GM18861 (cell line): ENCODE measurements at regions not wholly inside any gene's neighbourhood (a gene's known extent, or its start where the extent isn't known, plus 50 kb on each side); places are given as distances from the start of the nearest gene placed in this dataset.
"Not testable (repeated sequence)": the region's sequence is repeated elsewhere in the genome, so short reads cannot be mapped to it uniquely, and the experiment has no call there.

Experiments
- ATAC-seq: cut with Tn5 transposase; IDR thresholded peaks from one replicate; pipeline ENCODE4 v1.9.1; 2021; ENCODE audit not compliant: unreplicated experiment

DNA sequence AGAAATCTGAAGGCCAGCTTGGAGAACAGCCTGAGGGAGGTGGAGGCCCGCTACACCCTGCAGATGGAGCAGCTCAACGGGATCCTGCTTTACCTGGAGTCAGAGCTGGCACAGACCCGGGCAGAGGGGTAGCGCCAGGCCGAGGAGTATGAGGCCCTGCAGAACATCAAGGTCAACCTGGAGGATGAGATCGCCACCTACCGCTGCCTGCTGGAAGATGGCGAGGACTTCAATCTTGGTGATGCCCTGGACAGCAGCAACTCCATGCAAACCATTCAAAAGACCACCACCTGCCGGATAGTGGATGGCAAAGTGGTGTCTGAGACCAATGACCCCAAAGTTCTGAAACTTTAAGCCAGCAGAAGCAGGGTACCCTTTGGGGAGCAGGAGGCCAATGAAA is 318.4 kb downstream of the ZFHX3 start:
- ATAC-seq, result not testable (repeated sequence)

DNA sequence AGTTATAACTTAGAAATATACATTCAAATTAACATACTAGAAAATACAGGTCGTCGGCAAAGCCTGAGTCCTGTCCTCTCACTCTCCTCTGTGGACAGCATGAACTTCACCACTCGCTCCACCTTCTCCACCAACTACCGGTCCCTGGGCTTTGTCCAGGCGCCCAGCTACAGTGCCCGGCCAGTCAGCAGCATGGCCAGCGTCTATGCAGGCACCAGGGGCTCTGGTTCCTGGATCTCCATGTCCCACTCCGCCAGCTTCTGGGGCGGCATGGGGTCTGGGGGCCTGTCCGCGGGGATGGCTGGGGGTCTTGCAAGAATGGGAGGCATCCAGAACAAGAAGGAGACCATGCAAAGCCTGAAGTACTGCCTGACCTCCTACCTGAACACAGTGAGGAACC is 319.4 kb downstream of the ZFHX3 start:
- no peak for ATAC-seq

DNA sequence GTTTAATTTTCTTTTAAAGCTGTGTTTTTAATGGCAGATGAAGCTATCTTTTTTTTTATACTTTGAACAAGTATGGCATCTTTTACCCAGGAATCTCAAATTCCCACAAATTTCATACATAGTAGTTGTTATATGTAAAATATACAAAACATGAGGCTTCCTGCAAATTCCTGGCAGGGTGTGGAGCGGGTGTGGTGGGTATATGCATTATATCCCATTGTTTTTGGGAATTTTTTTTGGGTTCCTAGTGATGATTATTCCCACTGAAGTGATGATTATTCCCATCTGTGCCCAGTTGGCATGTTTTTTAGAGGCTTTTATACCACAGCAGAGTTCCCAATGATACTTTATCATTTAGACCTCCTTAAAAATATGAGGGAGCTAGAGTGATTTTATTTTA is 320.4 kb downstream of the ZFHX3 start:
- ATAC-seq, result no peak

DNA sequence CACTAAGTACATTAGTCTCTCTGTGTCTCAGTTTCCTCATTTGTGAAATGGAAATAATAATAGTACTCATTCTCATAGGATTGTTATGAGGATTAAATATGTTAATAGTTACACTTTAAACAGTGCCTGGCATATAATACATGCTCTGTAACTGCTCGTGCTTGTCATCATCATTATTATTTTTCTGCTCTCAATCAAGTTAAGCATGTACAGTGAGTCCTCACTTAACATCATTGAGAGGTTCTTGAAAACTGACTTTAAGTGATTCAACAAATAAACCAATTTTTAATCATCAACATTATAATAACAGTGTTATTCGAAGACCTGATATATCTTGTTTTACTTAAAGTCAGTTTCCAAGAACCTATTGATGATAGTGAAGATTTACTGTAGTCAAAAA is 322.3 kb downstream of the ZFHX3 start:
- ATAC-seq, result no peak

DNA sequence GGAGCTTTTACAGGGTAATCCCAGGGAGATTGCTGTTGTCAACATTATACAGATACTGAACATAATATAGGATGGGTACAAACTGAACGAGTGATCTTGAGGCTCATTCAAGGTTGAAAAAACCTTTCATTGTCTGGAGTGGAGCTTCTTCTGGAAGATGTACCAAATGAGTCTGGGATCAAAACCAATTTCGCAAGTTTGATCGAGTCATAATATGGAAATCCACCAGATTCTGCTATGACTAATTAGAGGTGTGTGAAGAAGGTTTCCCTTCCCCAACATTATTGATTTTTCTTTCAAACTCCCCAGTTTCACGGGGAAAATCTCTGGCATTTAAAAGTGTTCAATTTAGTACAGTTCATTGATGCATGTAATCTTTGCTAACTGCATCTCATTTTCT is 324.1 kb downstream of the ZFHX3 start:
- no peak for ATAC-seq

DNA sequence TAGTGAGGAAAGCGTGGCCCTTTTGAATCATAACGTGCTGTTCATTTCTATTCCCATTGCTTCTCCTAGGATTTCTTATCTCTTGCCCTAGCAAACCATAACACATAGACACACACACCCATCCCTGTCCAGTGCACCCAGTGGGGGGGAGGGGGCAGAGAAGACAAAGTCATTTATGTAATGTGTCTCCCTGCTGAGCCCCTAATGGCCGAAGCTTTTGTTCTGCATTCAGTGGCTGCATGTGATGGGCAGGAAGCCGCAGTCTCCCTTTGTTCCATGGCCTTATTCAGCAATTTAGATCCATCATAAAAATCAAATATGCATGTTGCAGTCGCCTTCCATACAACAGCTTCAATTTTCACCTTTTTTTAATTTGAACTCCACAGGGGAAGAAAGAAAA is 325.4 kb downstream of the ZFHX3 start:
- no peak for ATAC-seq

DNA sequence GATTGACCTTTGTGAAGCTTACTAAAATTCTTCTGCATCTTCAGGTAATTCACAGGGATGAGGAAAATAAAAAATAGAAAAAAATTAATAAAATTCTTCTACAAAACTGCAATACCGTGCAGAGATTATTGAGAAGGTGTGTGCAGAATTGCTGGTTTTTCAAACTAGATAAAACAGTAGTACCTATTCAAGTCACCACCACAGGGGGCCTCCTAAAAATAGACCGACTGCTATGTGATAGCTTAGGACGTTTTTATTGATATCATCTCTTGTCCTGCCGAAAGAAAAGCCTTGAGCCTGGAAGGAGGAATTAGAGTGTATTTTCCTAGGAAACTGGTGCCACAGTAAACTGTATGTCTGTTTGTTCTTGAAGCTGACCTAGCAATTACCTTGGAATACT is 325.9 kb downstream of the ZFHX3 start:
- ATAC-seq, result no peak

DNA sequence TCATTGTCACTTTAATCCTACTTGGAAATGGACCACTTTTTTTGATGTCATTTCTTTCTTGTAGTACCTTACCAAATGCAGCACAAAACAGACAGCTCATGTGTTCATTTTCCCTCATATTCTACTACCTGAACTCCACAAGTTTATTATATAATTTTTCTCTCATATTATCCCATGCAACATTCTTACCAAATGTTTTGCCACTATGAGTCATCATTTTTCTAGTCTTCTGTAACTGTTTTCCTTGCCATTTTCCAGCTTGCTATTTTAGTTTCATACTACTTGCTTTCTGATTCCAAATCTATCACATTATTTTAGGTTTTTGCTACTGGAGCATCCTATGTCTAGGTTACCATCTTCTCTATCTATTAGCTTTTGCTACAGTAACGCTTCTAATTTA is 332.7 kb downstream of the ZFHX3 start:
- no peak for ATAC-seq

DNA sequence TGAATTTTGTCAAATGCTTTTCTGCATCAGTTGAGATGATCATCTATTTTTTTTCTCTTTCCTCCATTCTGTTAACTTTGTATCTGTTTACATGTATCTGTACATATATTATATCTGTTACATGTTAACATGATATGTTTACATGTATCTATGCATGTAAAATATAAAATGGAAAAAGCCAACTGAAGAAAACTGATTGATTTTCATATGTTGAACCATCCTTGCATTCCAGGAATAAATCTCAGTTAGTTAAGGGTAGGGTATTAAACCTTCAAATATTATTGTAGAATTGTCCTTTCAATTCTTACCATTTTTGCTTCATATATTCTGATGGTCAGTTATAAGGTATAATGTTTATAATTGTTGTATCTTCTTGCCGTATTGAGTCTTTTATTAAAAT is 336.1 kb downstream of the ZFHX3 start:
- ATAC-seq, result no peak

DNA sequence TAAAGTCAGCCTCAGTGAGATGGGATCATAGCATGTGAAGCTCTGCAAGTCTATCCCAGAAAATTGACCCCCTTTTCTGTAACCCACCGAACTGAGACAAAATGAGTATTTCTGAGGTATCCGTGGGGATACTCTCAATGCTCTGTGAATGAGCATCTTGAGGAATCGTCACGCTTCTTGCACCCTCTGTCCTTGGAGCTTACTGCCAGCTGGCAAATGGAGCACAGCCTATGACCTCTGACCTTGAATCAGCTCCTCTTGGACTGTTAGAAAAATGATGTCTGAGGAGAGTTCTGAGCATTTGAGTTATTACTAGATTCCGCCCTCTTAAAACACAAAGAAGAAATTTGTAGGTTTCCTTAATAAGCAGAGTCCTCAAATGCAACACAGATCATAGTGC is 342.1 kb downstream of the ZFHX3 start:
- ATAC-seq, result no peak

DNA sequence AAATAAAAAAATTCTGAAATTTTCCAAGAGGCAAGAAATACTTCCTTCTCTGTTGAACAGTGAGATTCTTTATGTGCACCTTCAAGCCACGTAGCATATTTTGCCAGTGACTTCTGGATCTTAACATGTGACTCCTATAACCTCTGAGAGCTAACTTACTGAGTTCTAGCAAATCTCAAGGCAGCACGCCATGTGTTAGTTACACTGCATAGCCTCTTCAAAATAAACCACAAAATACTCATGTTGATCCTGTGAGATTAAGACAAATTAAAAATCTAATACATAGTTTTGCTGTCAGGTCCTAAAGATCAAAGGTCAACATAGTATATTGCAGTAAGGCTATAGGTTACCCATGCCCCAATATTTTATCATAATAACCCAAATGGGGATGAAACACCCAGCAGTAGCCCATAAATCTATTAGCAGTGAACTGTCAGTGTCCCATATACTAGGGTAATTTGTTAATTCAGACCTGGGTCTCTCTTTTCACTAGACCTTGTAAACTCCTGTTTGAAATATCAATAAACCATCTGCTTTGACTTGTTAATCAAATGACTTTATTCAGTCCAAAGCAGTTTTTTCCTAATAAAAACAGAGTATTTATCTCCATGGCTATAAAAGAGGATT is 343.1 kb downstream of the ZFHX3 start:
- ATAC-seq, result no peak

DNA sequence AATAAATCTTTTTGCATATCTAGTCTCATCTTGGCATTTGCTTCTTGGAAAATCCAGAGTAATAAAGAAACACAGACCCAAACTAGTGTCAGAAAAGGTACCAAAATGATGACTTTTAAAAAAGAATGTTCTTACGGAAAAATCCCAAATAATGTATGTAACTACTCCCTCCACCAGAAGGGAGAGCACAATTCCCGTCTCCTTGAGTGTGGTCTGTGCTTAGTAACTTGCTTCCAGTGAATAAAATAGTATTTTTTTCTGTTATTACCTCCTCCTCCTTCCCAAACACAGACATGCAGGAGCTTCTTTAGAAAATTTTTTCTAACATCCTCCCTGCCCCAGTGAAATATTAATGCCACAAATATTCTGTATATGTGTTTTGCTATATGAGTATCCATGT is 358.1 kb downstream of the ZFHX3 start:
- ATAC-seq, result no peak

DNA sequence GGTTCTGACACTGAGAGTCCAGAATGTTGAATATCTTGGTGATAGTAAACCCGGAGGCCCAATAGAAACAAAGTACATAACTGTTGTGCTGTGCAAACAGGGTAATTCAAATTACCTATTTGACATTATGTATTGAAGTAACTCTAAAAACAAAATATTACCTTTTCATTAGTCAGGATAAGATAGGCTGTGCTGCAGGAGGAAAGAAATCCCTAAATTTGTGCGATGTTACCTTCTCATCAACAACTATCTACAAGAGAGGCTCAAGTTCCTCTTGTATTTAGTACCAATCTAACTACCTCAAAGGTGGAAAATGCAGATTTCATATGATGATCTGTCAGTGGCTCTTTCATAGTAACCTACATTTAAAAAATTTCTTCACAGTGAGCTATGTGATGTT is 367.2 kb downstream of the ZFHX3 start:
- no peak for ATAC-seq

DNA sequence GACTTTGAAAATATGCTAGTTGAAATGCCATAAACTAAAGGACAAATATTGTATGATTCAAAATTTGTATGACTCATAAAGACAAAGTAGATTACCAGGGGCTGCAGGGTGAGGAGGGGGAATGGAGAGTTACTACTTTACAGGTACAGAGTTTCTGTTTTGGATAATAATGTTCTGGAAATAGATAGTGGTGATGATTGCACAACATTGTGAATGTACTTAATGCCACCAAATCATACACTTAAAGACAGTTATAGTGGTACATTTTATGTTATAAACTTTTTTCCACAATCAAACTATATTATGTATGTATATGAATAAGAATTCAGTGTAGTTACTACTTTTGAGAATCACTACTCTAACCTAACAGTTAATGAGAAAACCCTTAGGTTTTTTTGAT is 368.1 kb downstream of the ZFHX3 start:
- no peak for ATAC-seq

DNA sequence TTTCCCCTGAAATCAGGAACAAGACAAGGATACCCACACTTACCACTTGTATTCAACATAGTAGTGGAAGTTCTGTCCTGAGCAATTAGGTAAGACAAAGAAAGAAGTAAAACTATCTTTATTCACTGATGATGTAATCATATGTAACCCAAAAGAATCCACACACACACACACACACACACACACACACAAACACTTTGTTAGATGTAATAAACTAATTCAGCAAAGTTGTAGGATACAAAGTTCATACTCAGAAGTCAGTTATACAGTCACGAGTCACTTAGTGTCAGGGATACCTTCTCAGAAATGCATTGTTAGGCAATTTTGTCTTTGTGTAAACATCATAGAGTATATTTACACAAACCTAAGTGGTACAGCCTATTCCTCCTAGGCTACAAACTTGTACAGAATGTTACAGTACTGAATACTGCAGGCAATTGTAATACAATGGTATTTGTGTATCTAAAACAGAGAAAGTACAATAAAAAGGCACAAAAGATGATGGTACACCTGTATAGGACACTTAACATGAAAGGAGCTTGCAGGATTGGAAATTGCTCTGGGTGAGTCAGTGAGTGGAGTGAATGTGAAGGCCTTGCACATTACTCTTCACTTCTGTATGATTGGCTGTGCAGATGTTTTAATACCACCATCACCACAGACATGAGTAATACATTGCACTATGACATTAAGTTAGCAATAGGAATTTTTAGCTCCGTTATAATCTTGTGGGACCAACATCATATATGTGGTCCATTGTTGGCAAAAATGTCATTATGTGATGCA is 370.1 kb downstream of the ZFHX3 start:
- ATAC-seq, result no peak

DNA sequence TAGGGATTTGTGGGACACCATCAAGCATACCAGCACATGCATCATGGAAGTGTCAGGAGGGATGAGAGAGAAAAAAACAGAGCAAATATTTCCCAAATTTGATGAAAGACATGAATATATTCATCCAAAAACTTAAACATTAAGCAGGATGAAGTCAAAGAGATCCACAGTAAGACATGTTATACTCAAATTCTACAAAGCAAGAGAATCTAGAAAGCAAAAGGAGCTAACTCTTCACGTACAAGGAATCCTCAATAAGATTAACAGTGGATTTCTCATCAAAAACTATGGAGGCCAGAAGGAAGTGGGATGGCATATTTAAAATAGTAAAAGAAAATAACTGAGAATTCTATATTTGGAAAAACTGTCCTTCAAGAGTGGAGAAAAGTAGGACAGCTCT is 374.8 kb downstream of the ZFHX3 start:
- ATAC-seq, result no peak

DNA sequence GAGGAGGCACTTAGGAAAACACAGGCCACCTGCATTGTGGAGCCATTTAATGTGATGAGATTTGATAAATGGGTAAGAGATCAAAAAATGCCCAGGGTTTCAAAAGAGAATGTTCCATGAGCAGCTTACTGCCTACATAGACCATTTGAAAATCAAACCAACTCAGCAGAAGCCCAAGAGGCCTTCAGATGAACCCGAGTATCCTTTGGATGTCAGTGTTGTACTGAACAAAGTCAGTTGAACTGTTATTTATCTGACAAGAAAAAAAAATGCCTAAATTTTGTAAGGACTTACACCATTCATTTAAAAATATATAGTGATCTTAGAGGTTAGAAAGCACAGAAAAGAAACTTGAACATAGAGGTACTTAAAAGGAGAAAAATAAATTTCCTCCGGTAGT is 381.7 kb downstream of the ZFHX3 start:
- ATAC-seq, result no peak

DNA sequence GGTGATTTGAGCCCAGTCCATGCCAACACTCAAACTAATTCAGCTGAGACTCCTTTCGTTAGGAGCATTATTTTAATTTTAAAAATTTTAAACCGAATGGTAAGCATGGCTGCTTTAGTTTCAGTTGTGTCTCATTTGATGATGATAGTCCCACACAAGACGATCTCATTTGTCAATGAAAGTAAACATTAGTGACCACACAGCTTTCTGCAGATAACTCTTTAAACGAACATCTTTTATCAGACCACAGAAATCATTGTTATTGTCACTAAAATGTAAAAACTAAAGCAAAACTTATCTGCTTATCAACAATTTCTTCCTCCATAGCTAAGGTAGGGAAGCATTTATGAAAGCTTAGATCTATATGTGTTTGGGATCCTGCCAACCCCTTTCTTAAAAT is 382.2 kb downstream of the ZFHX3 start:
- no peak for ATAC-seq

DNA sequence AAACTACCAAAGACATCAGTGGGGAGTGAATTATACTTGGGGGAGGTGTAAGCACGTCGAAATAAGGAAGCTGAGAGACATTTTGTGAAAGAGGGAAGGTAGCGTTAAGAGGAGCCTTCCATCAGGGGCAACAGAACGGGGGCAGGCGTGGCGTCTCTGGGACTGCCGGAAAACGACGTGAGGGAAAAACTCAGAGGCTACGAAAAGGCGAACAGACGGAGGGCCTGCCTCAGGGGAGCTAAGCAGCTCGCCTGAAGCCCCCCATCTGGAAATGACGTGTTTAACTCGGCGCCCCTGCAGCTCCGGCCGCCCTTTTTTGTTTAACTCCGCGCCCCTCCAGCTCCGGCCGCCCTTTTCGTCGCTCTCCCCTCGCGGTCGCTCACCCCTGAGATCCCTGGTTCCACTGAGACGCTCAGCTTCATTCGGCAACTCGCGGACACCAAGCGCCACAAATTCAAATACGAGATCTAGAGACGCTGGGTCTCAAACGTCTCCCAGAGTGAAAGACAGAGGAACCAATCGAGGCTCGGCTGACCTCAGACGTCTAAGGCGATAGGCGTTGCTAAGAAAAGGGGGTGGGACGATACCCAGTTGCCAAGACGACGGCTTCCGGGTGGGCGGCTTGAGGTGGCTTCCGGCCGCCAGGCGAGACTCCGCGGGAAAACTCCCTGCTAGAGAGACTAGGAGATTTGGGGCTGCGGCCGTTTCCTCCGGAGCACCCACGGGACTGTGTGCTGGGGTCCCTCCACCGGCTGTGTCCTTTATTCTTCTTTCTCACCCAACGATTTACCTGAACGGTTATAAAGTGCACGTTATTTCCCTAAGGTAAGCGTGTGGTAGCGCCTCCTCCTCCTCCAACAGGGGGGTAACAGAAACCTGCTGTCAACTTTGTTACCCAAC is 383.2 kb downstream of the ZFHX3 start:
- peak; percentile 100 for ATAC-seq

DNA sequence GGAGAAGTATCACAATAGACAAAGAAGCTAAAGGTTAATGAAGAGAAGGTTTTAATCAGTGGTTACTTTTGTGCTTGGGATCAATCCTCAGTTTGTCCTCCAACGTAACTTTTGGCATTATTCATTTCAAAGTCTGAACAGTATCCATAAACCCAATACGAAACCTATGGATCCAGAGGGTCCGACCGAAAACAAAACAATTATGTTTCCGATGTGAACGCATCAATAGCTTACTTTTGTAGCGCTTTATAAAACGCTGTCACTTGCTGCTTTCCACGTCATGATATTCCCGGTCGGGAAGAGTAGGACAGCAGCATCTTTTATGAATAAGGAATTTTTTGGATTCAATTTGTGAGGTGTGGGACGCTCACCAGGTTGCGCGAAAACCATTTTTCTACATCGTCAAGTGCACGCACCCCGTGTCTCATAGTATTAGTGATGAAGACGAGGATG is 383.8 kb downstream of the ZFHX3 start:
- no peak for ATAC-seq

DNA sequence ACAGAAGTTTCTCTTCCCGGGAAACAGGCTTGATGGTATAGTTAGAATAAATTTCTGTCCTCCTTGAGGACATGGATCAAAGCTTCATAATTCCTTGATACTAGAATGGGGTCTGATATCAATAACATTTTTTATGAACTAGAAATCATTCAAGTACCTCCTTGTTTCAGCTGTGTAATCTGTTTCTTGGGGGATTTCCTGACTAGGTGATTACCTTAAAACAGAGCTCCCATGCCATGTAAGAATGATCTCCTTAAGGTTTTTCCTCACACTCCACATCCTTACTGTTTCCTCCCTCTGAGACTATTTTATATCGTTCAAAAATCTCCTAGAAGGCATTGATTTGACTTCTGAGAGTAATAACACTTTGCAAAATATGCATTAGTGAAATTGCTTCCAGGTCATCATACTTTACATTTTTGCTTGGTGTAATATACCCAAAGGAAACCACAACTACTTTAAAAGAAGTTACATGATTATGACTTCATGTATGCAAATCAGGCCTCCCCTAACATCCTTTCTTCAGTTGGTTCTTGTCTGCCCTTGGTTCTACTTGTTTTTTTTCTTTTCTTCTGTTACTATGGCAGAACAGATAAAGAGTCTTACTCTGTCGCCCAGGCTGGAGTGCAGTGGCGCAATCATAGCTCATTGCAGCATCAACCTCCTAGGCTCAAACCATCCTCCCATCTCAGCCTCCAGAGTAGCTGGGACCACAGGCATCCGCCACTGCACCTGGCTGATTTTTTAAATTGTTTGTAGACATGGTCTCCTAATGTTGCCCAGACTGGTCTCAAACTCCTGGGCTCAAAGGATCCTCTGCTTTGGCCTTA is 388.8 kb downstream of the ZFHX3 start:
- ATAC-seq, result no peak
